ENCODE measurements at regions not wholly inside any gene's neighbourhood (a gene's known extent, or its start where the extent isn't known, plus 50 kb on each side); places are given as distances from the start of the nearest gene placed in this dataset.

- intact Hi-C loops (cut with DNase I; ENCODE audit: low total_unique reads), result no loop called here
- Histone ChIP-seq H3K27me3 (no peaks in the 10 kb centered on the region), H3K27ac (no peak overlapping the region), H3K36me3 (no peaks in the 10 kb centered on the region), H3K9me3 (no peaks in the 10 kb centered on the region), H3K4me1 (no peaks in the 10 kb centered on the region), H3K4me3 (no peak overlapping the region)
- ATAC-seq, result no peak
- no peak for DNase-seq
- no peak for TF ChIP-seq POLR2A (IDR thresholded peaks at IDR 0.05)
- TF ChIP-seq CTCF (IDR thresholded peaks at IDR 0.05 in 4 of 5, conservative IDR thresholded peaks at IDR 0.05 in 1 of 5), result no peak
- in situ Hi-C loops (cut with MboI; ENCODE audit: low sequenced_read_pairs in 4 of 4), result no loop called here
Observed at GRCh38 chrX:129161108-129161507, 362.2 kb downstream of the SMARCA1 start.

GRCh38 chrX:129158505-129158904, 364.8 kb downstream of the SMARCA1 start:
- in situ Hi-C loops (cut with MboI; ENCODE audit: low sequenced_read_pairs in 4 of 4) (no loop called here), intact Hi-C loops (cut with DNase I; ENCODE audit: low total_unique reads) (no loop called here)
- no peak overlapping the region for H3K4me3 ChIP-seq
- no peaks in the 10 kb centered on the region for H3K27me3 ChIP-seq
- ATAC-seq (no peak), DNase-seq (no peak)
- H3K36me3 ChIP-seq, result no peaks in the 10 kb centered on the region
- no peak overlapping the region for H3K27ac ChIP-seq
- H3K4me1 ChIP-seq, result no peaks in the 10 kb centered on the region
- no peak for TF ChIP-seq POLR2A (IDR thresholded peaks at IDR 0.05)
- no peaks in the 10 kb centered on the region for H3K9me3 ChIP-seq

GRCh38 chrX:129145840-129146272, 377.4 kb downstream of the SMARCA1 start:
- ATAC-seq (no peak), DNase-seq (no peak)
- Histone ChIP-seq H3K36me3 (no peaks in the 10 kb centered on the region), H3K27me3 (no peaks in the 10 kb centered on the region), H3K27ac (no peak overlapping the region), H3K4me3 (no peak overlapping the region), H3K9me3 (no peaks in the 10 kb centered on the region), H3K4me1 (no peaks in the 10 kb centered on the region)
- in situ Hi-C loops (cut with MboI; ENCODE audit: low sequenced_read_pairs in 4 of 4) (no loop called here), intact Hi-C loops (cut with DNase I; ENCODE audit: low total_unique reads) (no loop called here)
- TF ChIP-seq CTCF (IDR thresholded peaks at IDR 0.05 in 4 of 5, conservative IDR thresholded peaks at IDR 0.05 in 1 of 5) (no peak), POLR2A (IDR thresholded peaks at IDR 0.05) (no peak)

- in situ Hi-C loops (cut with MboI; ENCODE audit: low sequenced_read_pairs in 4 of 4), result no loop called here
- H3K36me3 ChIP-seq, result no peaks in the 10 kb centered on the region
- DNase-seq (no peak), ATAC-seq (no peak)
- no peaks in the 10 kb centered on the region for H3K4me1 ChIP-seq
- H3K9me3 ChIP-seq, result no peaks in the 10 kb centered on the region
- TF ChIP-seq CTCF (IDR thresholded peaks at IDR 0.05 in 4 of 5, conservative IDR thresholded peaks at IDR 0.05 in 1 of 5) (no peak), POLR2A (IDR thresholded peaks at IDR 0.05) (no peak)
- H3K27me3 ChIP-seq, result no peaks in the 10 kb centered on the region
- H3K27ac ChIP-seq, result no peak overlapping the region
- intact Hi-C loops (cut with DNase I; ENCODE audit: low total_unique reads), result no loop called here
- no peak overlapping the region for H3K4me3 ChIP-seq
Observed at GRCh38 chrX:129145385-129145784, 377.9 kb downstream of the SMARCA1 start.

- no peaks in the 10 kb centered on the region for H3K27me3 ChIP-seq
- in situ Hi-C loops (cut with MboI; ENCODE audit: low sequenced_read_pairs in 4 of 4), result no loop called here
Observed at GRCh38 chrX:129144172-129145038, 378.9 kb downstream of the SMARCA1 start.

More at GRCh38 chrX:129144172-129145038, 378.9 kb downstream of the SMARCA1 start:
- Histone ChIP-seq H3K4me3 (no peak overlapping the region), H3K4me1 (no peaks in the 10 kb centered on the region), H3K9me3 (no peaks in the 10 kb centered on the region), H3K36me3 (no peaks in the 10 kb centered on the region), H3K27ac (no peak overlapping the region)
- ATAC-seq (no peak), DNase-seq (no peak)
- TF ChIP-seq POLR2A (IDR thresholded peaks at IDR 0.05), result no peak
- no peak for TF ChIP-seq CTCF (IDR thresholded peaks at IDR 0.05 in 4 of 5, conservative IDR thresholded peaks at IDR 0.05 in 1 of 5)
- intact Hi-C loops (cut with DNase I; ENCODE audit: low total_unique reads), result no loop called here
